ENCODE measurements at regions not wholly inside any gene's neighbourhood (a gene's known extent, or its start where the extent isn't known, plus 50 kb on each side); places are given as distances from the start of the nearest gene placed in this dataset.

GRCh38 chr10:130715686-130716670, 579.8 kb downstream of the GLRX3 start:
- no peak for TF ChIP-seq POLR2A (IDR thresholded peaks at IDR 0.05)
- TF ChIP-seq CTCF (IDR thresholded peaks at IDR 0.05), result no peak

All from right lobe of liver (tissue), 4 donors.